Activated CD4-positive, alpha-beta T cell treated with anti-CD3 and anti-CD28 coated beads for 36 hours (primary cell): ENCODE measurements at regions not wholly inside any gene's neighbourhood (a gene's known extent, or its start where the extent isn't known, plus 50 kb on each side); places are given as distances from the start of the nearest gene placed in this dataset.

Experiments used
- ATAC-seq: fragments of 200-7000 bp; cut with Tn5 transposase; one replicate; pipeline ENCODE4 v1.10.0; 2021; ENCODE audit warnings: mild to moderate bottlenecking, moderate library complexity
- CTCF ChIA-PET: fragments of 350-600 bp; sonication (Branson Sonifier 250); formaldehyde crosslinking; loops from one replicate; lab custom pipeline; 2021; ENCODE audit warnings: antibody characterized with exemption; lab: Charles Lee
- POLR2A ChIA-PET: fragments of 350-600 bp; sonication (Branson Sonifier 250); formaldehyde crosslinking; loops from one replicate; lab custom pipeline; 2021; ENCODE audit warnings: antibody characterized with exemption, inconsistent platforms; lab: Charles Lee
- DNase-seq: peaks from one replicate; pipeline ENCODE4 v3.0.0-alpha.2; 2020
- H3K27ac Mint-ChIP-seq: one replicate; pipeline ENCODE4 v1.8.0; 2021; ENCODE audit warnings: mixed read lengths
- H3K27me3 Mint-ChIP-seq: one replicate; pipeline ENCODE4 v1.8.0; 2021; ENCODE audit warnings: mixed read lengths
- H3K36me3 Mint-ChIP-seq: one replicate; pipeline ENCODE4 v1.8.0; 2021; ENCODE audit warnings: low read depth, mixed read lengths
- H3K4me1 Mint-ChIP-seq: one replicate; pipeline ENCODE4 v1.8.0; 2021; ENCODE audit warnings: mixed read lengths
- H3K4me3 Mint-ChIP-seq: one replicate; pipeline ENCODE4 v1.8.0; 2021; ENCODE audit warnings: mild to moderate bottlenecking, moderate library complexity, mixed read lengths
- H3K9me3 Mint-ChIP-seq: one replicate; pipeline ENCODE4 v1.8.0; 2021; ENCODE audit warnings: low read depth, mixed read lengths
- intact Hi-C, 2 experiments: fragments of 100-400 bp; cut with DNase I in 1 of 2; cut with micrococcal nuclease in 1 of 2; formaldehyde crosslinking; loops; one replicate each; pipeline versions ENCODE4 v1.14.2 to v1.15.1; 2022 to 2024; cut with DNase I, micrococcal nuclease

- Mint-ChIP-seq H3K27me3 (no peaks in the 10 kb centered on the region), H3K9me3 (peaks cover 2% of the 10 kb centered on the region), H3K27ac (no peak overlapping the region), H3K36me3 (no peaks in the 10 kb centered on the region), H3K4me1 (no peaks in the 10 kb centered on the region), H3K4me3 (no peak overlapping the region)
- ATAC-seq: no peak
- intact Hi-C loops: no loop called here
- ChIA-PET CTCF (no interaction called here), POLR2A (no interaction called here)
- no peak for DNase-seq
Observed at GRCh38 chr20:11111191-11111590, 437.4 kb upstream of the JAG1 start.

GRCh38 chr20:11112832-11113231 lies 439.0 kb upstream of the JAG1 start:
- ChIA-PET POLR2A (no interaction called here), CTCF (no interaction called here)
- H3K4me3 Mint-ChIP-seq: no peak overlapping the region
- H3K36me3 Mint-ChIP-seq: no peaks in the 10 kb centered on the region
- H3K4me1 Mint-ChIP-seq: no peaks in the 10 kb centered on the region
- no peak overlapping the region for H3K27ac Mint-ChIP-seq
- no peaks in the 10 kb centered on the region for H3K27me3 Mint-ChIP-seq
- ATAC-seq (no peak), DNase-seq (no peak)
- H3K9me3 Mint-ChIP-seq: peaks cover 2% of the 10 kb centered on the region
- intact Hi-C loops: no loop called here

GRCh38 chr20:11114382-11114781 lies 440.6 kb upstream of the JAG1 start:
- Mint-ChIP-seq H3K4me3 (no peak overlapping the region), H3K9me3 (peaks cover 2% of the 10 kb centered on the region), H3K27ac (no peak overlapping the region), H3K4me1 (no peaks in the 10 kb centered on the region), H3K27me3 (no peaks in the 10 kb centered on the region), H3K36me3 (no peaks in the 10 kb centered on the region)
- CTCF ChIA-PET: no interaction called here
- POLR2A ChIA-PET: no interaction called here
- intact Hi-C loops: no loop called here
- no peak for DNase-seq
- no peak for ATAC-seq

GRCh38 chr20:11117808-11118528 lies 444.2 kb upstream of the JAG1 start:
- DNase-seq: no peak
- intact Hi-C loops: no loop called here
- CTCF ChIA-PET: no interaction called here
- no peaks in the 10 kb centered on the region for H3K4me1 Mint-ChIP-seq
- no peak overlapping the region for H3K27ac Mint-ChIP-seq
- POLR2A ChIA-PET: no interaction called here
- no peak overlapping the region for H3K4me3 Mint-ChIP-seq
- no peaks in the 10 kb centered on the region for H3K36me3 Mint-ChIP-seq
- ATAC-seq: no peak
- no peaks in the 10 kb centered on the region for H3K27me3 Mint-ChIP-seq
- H3K9me3 Mint-ChIP-seq: peaks cover 2% of the 10 kb centered on the region

DNA sequence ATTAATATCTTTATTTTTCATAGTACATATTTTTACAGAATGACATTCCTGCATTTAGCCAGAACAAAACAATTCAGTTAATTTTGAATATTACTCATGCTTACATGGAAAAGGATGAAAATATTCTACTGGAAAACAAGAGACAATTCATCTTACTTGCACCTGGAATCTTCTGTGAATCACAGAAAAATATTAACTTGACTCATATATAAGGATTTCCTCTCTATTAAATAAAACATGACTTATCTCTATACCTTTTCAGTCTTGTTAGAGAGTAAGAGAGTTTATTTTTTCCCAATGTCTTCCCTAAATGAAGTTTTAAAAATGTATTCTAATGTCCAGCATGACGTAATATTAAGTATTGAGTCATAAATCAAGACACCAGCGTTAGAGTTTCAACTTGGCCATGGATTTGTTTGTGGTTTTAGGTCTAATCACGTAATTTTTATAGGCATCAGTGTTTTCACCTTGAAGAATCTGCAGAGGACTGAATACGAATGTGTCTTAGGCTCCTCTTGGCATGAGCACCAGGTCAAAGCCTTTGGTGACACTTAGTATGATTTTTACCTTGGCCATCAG lies 445.1 kb upstream of the JAG1 start:
- Mint-ChIP-seq H3K4me3 (no peak overlapping the region), H3K27ac (no peak overlapping the region), H3K4me1 (no peaks in the 10 kb centered on the region), H3K27me3 (no peaks in the 10 kb centered on the region), H3K36me3 (no peaks in the 10 kb centered on the region), H3K9me3 (peaks cover 2% of the 10 kb centered on the region)
- CTCF ChIA-PET: no interaction called here
- no peak for DNase-seq
- POLR2A ChIA-PET: no interaction called here
- ATAC-seq: no peak
- intact Hi-C loops: no loop called here

GRCh38 chr20:11119573-11119972 lies 445.8 kb upstream of the JAG1 start:
- POLR2A ChIA-PET: no interaction called here
- Mint-ChIP-seq H3K4me3 (no peak overlapping the region), H3K27me3 (peaks cover 5% of the 10 kb centered on the region), H3K36me3 (no peaks in the 10 kb centered on the region), H3K4me1 (no peaks in the 10 kb centered on the region), H3K27ac (no peak overlapping the region), H3K9me3 (peaks cover 2% of the 10 kb centered on the region)
- CTCF ChIA-PET: no interaction called here
- DNase-seq: no peak
- intact Hi-C loops: no loop called here
- ATAC-seq: no peak

- intact Hi-C loops: no loop called here
- Mint-ChIP-seq H3K9me3 (peaks cover 2% of the 10 kb centered on the region), H3K4me1 (no peaks in the 10 kb centered on the region), H3K27me3 (peaks cover 6% of the 10 kb centered on the region), H3K36me3 (no peaks in the 10 kb centered on the region), H3K27ac (no peak overlapping the region), H3K4me3 (no peak overlapping the region)
- DNase-seq (no peak), ATAC-seq (no peak)
- POLR2A ChIA-PET: no interaction called here
- CTCF ChIA-PET: no interaction called here
Observed at GRCh38 chr20:11120431-11120830, 446.6 kb upstream of the JAG1 start.

GRCh38 chr20:11124849-11125505 lies 451.2 kb upstream of the JAG1 start:
- intact Hi-C loops: no loop called here
- no peak for DNase-seq
- ATAC-seq: no peak
- H3K4me3 Mint-ChIP-seq: no peak overlapping the region
- POLR2A ChIA-PET: no interaction called here
- peaks cover under 1% of the 10 kb centered on the region for H3K9me3 Mint-ChIP-seq
- no peaks in the 10 kb centered on the region for H3K4me1 Mint-ChIP-seq
- no peak overlapping the region for H3K27ac Mint-ChIP-seq
- H3K27me3 Mint-ChIP-seq: peaks cover 6% of the 10 kb centered on the region
- H3K36me3 Mint-ChIP-seq: no peaks in the 10 kb centered on the region
- CTCF ChIA-PET: no interaction called here

DNA sequence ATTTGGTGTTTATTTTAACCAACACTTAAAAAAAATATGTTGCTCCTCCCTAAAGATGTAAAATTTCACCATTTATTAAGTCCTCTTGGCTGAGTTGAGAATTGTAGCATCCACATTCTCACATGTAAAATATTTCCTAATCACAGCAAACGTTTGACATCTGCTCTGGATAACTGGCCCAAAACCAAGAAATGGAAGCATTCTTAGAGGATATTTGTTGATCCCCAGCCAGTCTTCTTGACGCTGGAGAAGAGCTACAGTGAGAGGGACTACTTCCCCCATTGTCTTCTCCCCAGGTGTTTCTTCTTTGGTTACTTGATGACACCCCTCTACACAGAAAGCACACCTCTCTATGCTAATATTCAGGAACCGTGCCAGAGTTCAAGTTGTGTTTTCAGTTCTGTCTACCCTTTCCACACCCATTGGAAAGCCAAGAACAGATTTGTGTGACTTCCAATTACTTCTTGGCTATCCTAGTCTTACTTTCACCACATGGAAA lies 454.5 kb upstream of the JAG1 start:
- Mint-ChIP-seq H3K4me3 (no peak overlapping the region), H3K4me1 (no peaks in the 10 kb centered on the region), H3K36me3 (no peaks in the 10 kb centered on the region), H3K9me3 (peaks cover 2% of the 10 kb centered on the region), H3K27ac (no peak overlapping the region), H3K27me3 (peaks cover 6% of the 10 kb centered on the region)
- DNase-seq (no peak), ATAC-seq (no peak)
- POLR2A ChIA-PET: no interaction called here
- CTCF ChIA-PET: no interaction called here
- intact Hi-C loops: no loop called here

GRCh38 chr20:11128721-11129120 lies 454.9 kb upstream of the JAG1 start:
- ATAC-seq: no peak
- ChIA-PET POLR2A (no interaction called here), CTCF (no interaction called here)
- intact Hi-C loops: no loop called here
- no peak overlapping the region for H3K4me3 Mint-ChIP-seq
- no peak overlapping the region for H3K27ac Mint-ChIP-seq
- no peaks in the 10 kb centered on the region for H3K36me3 Mint-ChIP-seq
- DNase-seq: no peak
- H3K4me1 Mint-ChIP-seq: no peaks in the 10 kb centered on the region
- peaks cover 2% of the 10 kb centered on the region for H3K9me3 Mint-ChIP-seq
- H3K27me3 Mint-ChIP-seq: peaks cover 6% of the 10 kb centered on the region

DNA sequence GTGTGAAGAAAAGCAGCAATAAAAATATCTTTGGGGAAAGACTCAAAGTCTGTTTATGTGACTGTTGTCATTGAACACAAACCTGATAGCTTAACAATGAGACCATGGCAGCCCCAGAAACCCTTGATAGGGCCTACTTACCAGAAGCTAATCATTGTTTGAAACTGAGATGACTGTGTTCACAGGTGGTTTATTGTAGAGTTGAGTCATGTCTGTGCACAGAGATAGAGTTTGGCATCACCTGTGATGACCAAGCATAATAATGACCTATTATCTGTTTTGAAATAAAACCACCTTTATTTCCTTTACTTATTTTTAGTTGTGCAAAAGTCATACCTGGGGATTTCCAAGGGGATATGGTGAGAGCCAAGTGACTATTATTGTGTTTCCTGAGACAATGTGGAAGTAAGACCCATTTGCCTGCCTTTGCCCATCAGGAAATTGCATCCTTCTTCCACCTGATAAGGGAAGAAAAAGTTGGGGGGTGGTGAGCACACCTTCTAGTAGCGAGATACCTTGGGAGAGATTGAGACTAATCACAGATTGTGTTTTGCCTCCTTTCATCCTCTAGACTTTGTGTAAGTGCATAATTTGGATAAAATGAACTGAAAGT lies 456.9 kb upstream of the JAG1 start:
- DNase-seq (no peak), ATAC-seq (no peak)
- peaks cover 2% of the 10 kb centered on the region for H3K9me3 Mint-ChIP-seq
- H3K4me3 Mint-ChIP-seq: no peak overlapping the region
- ChIA-PET CTCF (no interaction called here), POLR2A (no interaction called here)
- H3K4me1 Mint-ChIP-seq: no peaks in the 10 kb centered on the region
- intact Hi-C loops: no loop called here
- no peak overlapping the region for H3K27ac Mint-ChIP-seq
- no peaks in the 10 kb centered on the region for H3K27me3 Mint-ChIP-seq
- H3K36me3 Mint-ChIP-seq: no peaks in the 10 kb centered on the region
